ENCODE measurements at regions not wholly inside any gene's neighbourhood (a gene's known extent, or its start where the extent isn't known, plus 50 kb on each side); places are given as distances from the start of the nearest gene placed in this dataset.

DNA sequence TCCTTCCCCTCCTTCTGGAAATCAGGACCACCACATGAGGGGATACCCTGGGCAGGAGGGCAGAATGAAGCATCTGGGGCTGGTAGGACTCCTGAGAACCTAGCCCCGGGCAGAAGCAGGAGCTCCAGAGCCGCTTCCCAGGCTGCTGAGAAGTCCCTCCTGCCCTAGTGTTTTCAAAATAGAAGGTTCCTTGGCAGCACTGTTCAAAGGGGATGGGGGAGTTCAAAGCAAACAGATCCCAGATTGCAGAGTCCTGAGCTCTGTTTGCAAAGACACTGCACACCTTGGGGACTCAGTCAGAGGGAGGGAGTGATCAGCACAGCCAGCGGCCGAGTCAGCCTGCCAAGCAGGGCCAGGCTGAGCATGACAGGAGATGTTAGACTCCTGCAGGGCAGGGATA lies 177.8 kb downstream of the PTPRU start:
- TF ChIP-seq ZNF274 (IDR thresholded peaks at IDR 0.05; ENCODE audit: low read depth, low read length) = no peak
- TF ChIP-seq SUZ12 (IDR thresholded peaks at IDR 0.05; ENCODE audit: extremely low read depth, insufficient read depth, insufficient read length) = no peak

All from NT2/D1 (cell line).